Panc1 (cell line): ENCODE measurements at regions not wholly inside any gene's neighbourhood (a gene's known extent, or its start where the extent isn't known, plus 50 kb on each side); places are given as distances from the start of the nearest gene placed in this dataset.

Source experiments
- ATAC-seq: fragments of 200-7000 bp; cut with Tn5 transposase; 2 replicates; pipeline ENCODE4 v1.9.1; 2020; ENCODE audit warnings: mild to moderate bottlenecking, moderate library complexity
- BruUV-seq: library from RNA; stranded (reverse); fragments of 400-500 nt; replicated peaks from 2 replicates; lab custom pipeline; 2021; lab: Mats Ljungman, UMichigan
- CTCF ChIA-PET: fragments of 300-600 bp; sonication (Branson Sonifier 250); formaldehyde crosslinking; loops from one replicate; lab custom pipeline; 2022; ENCODE audit warnings: antibody characterized with exemption; lab: Charles Lee
- POLR2A ChIA-PET: fragments of 300-600 bp; sonication (Branson Sonifier 250); formaldehyde crosslinking; loops from one replicate; lab custom pipeline; 2022; ENCODE audit warnings: antibody characterized with exemption; lab: Charles Lee
- DNase-seq: peaks from one replicate; pipeline ENCODE4 v3.0.0-alpha.2; 2010; ENCODE audit warnings: low read depth, low spot score
- H3K27ac ChIP-seq: 2 replicates; pipeline ENCODE4 v1.5.1; 2011; ENCODE audit warnings: mild to moderate bottlenecking, low read length, inconsistent platforms
- H3K27me3 ChIP-seq: fragments of 200-500 bp; sonication (Bioruptor generic); 2 replicates; pipeline ENCODE4 v1.6.0; 2014; ENCODE audit warnings: low read length, inconsistent platforms; ENCODE audit not compliant: control insufficient read depth, insufficient read depth
- H3K36me3 ChIP-seq: fragments of 200-500 bp; sonication (Bioruptor generic); 2 replicates; pipeline ENCODE4 v1.5.1; 2014; ENCODE audit warnings: inconsistent platforms, mild to moderate bottlenecking, low read length, moderate library complexity; ENCODE audit not compliant: control insufficient read depth, insufficient read depth
- H3K4me1 ChIP-seq: 2 replicates; pipeline ENCODE4 v1.5.1; 2011; ENCODE audit warnings: inconsistent platforms, mild to moderate bottlenecking, low read length, moderate library complexity; ENCODE audit not compliant: control insufficient read depth, insufficient read depth
- H3K4me3 ChIP-seq, 2 experiments: 2 replicates each; pipeline ENCODE4 v1.5.1; 2011 to 2012; ENCODE audit warnings: low read depth in 2 of 2, low read length in 2 of 2, mild to moderate bottlenecking in 2 of 2, inconsistent platforms in 1 of 2, moderate library complexity in 1 of 2
- H3K9me3 ChIP-seq: fragments of 200-500 bp; sonication (Bioruptor generic); 2 replicates; pipeline ENCODE4 v1.5.1; 2014; ENCODE audit warnings: low read depth, mild to moderate bottlenecking, inconsistent platforms, low read length, moderate library complexity; ENCODE audit not compliant: control insufficient read depth, insufficient read depth
- CTCF ChIP-seq: fragments of 450-650 bp; IDR thresholded peaks from 2 replicates; pipeline ENCODE4 v1.5.1; 2017; ENCODE audit warnings: mild to moderate bottlenecking
- POLR2AphosphoS5 ChIP-seq: IDR thresholded peaks from 2 replicates; pipeline ENCODE4 v1.6.1; 2012; ENCODE audit warnings: mild to moderate bottlenecking, low read depth, low read length, moderate library complexity
- REST ChIP-seq, 2 experiments: IDR thresholded peaks; 2 replicates each; pipeline ENCODE4 v1.6.1; 2011 to 2012; ENCODE audit warnings: low read depth in 2 of 2, control low read depth in 1 of 2, low read length in 1 of 2, mild to moderate bottlenecking in 1 of 2, moderate library complexity in 1 of 2; ENCODE audit not compliant: insufficient read depth in 1 of 2
- SIN3A ChIP-seq: IDR thresholded peaks from 2 replicates; pipeline ENCODE4 v1.6.1; 2012; ENCODE audit warnings: low read depth, mild to moderate bottlenecking, low read length, moderate library complexity, borderline replicate concordance; ENCODE audit not compliant: insufficient read depth
- TCF7L2 ChIP-seq: IDR thresholded peaks from 2 replicates; pipeline ENCODE4 v1.6.1; 2011; ENCODE audit warnings: mild to moderate bottlenecking, low read depth, low read length, inconsistent platforms
- in situ Hi-C: cut with HindIII; loops from 2 replicates; pipeline ENCODE4 v1.10.0; 2016; ENCODE audit warnings: low sequenced_read_pairs, low pct_unique_long_range_greater_than_20kb
- intact Hi-C: fragments of 100-400 bp; cut with micrococcal nuclease; formaldehyde crosslinking; loops from one replicate; pipeline ENCODE4 v1.10.0; 2022; ENCODE audit not compliant: unreplicated experiment

GRCh38 chr12:118541934-118542333 lies 165.6 kb downstream of the SUDS3 start:
- no peaks in the 10 kb centered on the region for H3K9me3 ChIP-seq
- H3K27ac ChIP-seq, result no peak overlapping the region
- no peak overlapping the region for H3K4me3 ChIP-seq
- no TSS peak for BruUV-seq
- in situ Hi-C loops (no loop called here), intact Hi-C loops (no loop called here)
- ATAC-seq (no peak), DNase-seq (no peak)
- CTCF ChIA-PET, result no interaction called here
- H3K36me3 ChIP-seq, result no peaks in the 10 kb centered on the region
- POLR2A ChIA-PET, result no interaction called here
- no peaks in the 10 kb centered on the region for H3K4me1 ChIP-seq
- TF ChIP-seq CTCF (no peak), SIN3A (no peak), TCF7L2 (no peak), REST (IDR thresholded peaks at IDR 0.05; ENCODE audit: insufficient read depth in 1 of 2, low read depth in 2 of 2, low read length in 1 of 2) (no peak), POLR2AphosphoS5 (no peak)
- no peaks in the 10 kb centered on the region for H3K27me3 ChIP-seq

GRCh38 chr12:118543651-118544050 lies 167.3 kb downstream of the SUDS3 start:
- ChIA-PET POLR2A (no interaction called here), CTCF (no interaction called here)
- H3K27ac ChIP-seq, result no peak overlapping the region
- ATAC-seq, result no peak
- H3K27me3 ChIP-seq, result no peaks in the 10 kb centered on the region
- no peaks in the 10 kb centered on the region for H3K9me3 ChIP-seq
- BruUV-seq, result no TSS peak
- in situ Hi-C loops (no loop called here), intact Hi-C loops (no loop called here)
- H3K4me1 ChIP-seq, result no peaks in the 10 kb centered on the region
- DNase-seq, result no peak
- H3K36me3 ChIP-seq, result no peaks in the 10 kb centered on the region
- TF ChIP-seq REST (IDR thresholded peaks at IDR 0.05; ENCODE audit: insufficient read depth in 1 of 2, low read depth in 2 of 2, low read length in 1 of 2) (no peak), POLR2AphosphoS5 (no peak), SIN3A (no peak), CTCF (no peak), TCF7L2 (no peak)
- no peak overlapping the region for H3K4me3 ChIP-seq
